Astrocyte (in vitro differentiated cells and primary cell): ENCODE measurements at regions not wholly inside any gene's neighbourhood (a gene's known extent, or its start where the extent isn't known, plus 50 kb on each side); places are given as distances from the start of the nearest gene placed in this dataset.

Experiments
- DNase-seq: peaks from one replicate; pipeline ENCODE4 v3.0.0-alpha.2; 2010; ENCODE audit warnings: low read depth
- FAIRE-seq: peaks from 2 replicates; lab custom pipeline; 2011; peaks lifted over from hg19 to GRCh38; lab: Jason Lieb, UNC
- H2AFZ ChIP-seq: 2 replicates; pipeline ENCODE4 v1.6.0; 2012; ENCODE audit warnings: low read depth, low read length, inconsistent platforms
- H3K27ac ChIP-seq: 2 replicates; pipeline ENCODE4 v1.5.1; 2011; ENCODE audit warnings: low read depth, low read length, inconsistent platforms
- H3K27me3 ChIP-seq: 2 replicates; pipeline ENCODE4 v1.6.0; 2011; ENCODE audit warnings: low read length, inconsistent platforms; ENCODE audit not compliant: insufficient read depth
- H3K36me3 ChIP-seq: 2 replicates; pipeline ENCODE4 v1.5.1; 2011; ENCODE audit warnings: low read length, inconsistent platforms; ENCODE audit not compliant: insufficient read depth
- H3K4me1 ChIP-seq: 2 replicates; pipeline ENCODE4 v1.5.1; 2011; ENCODE audit warnings: low read length, inconsistent platforms; ENCODE audit not compliant: insufficient read depth
- H3K4me2 ChIP-seq: 2 replicates; pipeline ENCODE4 v1.6.0; 2012; ENCODE audit warnings: low read length, inconsistent platforms
- H3K4me3 ChIP-seq: 2 replicates; pipeline ENCODE4 v1.5.1; 2011; ENCODE audit warnings: low read depth, mild to moderate bottlenecking, low read length, inconsistent platforms; ENCODE audit not compliant: insufficient read depth
- H3K79me2 ChIP-seq: 2 replicates; pipeline ENCODE4 v1.6.0; 2012; ENCODE audit warnings: mild to moderate bottlenecking, low read length, inconsistent platforms; ENCODE audit not compliant: insufficient read depth
- H3K9ac ChIP-seq: 2 replicates; pipeline ENCODE4 v1.6.0; 2012; ENCODE audit warnings: mild to moderate bottlenecking, low read length, inconsistent platforms
- H3K9me3 ChIP-seq: 2 replicates; pipeline ENCODE4 v1.5.1; 2012; ENCODE audit warnings: low read depth, mild to moderate bottlenecking, low read length, inconsistent platforms; ENCODE audit not compliant: insufficient read depth
- H4K20me1 ChIP-seq: 2 replicates; pipeline ENCODE4 v1.6.0; 2012; ENCODE audit warnings: low read length, inconsistent platforms; ENCODE audit not compliant: insufficient read depth
- H3K27ac Mint-ChIP-seq: one replicate; pipeline ENCODE4 v1.8.0; 2021; ENCODE audit warnings: mild to moderate bottlenecking, mixed read lengths; ENCODE audit not compliant: unreplicated experiment
- H3K27me3 Mint-ChIP-seq: one replicate; pipeline ENCODE4 v1.8.0; 2021; ENCODE audit warnings: low read depth, mixed read lengths; ENCODE audit not compliant: unreplicated experiment
- H3K36me3 Mint-ChIP-seq: one replicate; pipeline ENCODE4 v1.8.0; 2021; ENCODE audit warnings: low read depth, mixed read lengths; ENCODE audit not compliant: unreplicated experiment
- H3K4me1 Mint-ChIP-seq: one replicate; pipeline ENCODE4 v1.8.0; 2021; ENCODE audit warnings: low read depth, mixed read lengths; ENCODE audit not compliant: unreplicated experiment
- H3K4me3 Mint-ChIP-seq: one replicate; pipeline ENCODE4 v1.8.0; 2021; ENCODE audit warnings: mild to moderate bottlenecking, moderate library complexity, mixed read lengths; ENCODE audit not compliant: unreplicated experiment
- H3K9me3 Mint-ChIP-seq: one replicate; pipeline ENCODE4 v1.8.0; 2021; ENCODE audit warnings: mild to moderate bottlenecking, mixed read lengths; ENCODE audit not compliant: unreplicated experiment
- EZH2 ChIP-seq: IDR thresholded peaks from 2 replicates; pipeline ENCODE4 v1.6.1; 2012; ENCODE audit warnings: mild to moderate bottlenecking, low read length, inconsistent platforms; ENCODE audit not compliant: insufficient read depth
- TF ChIP-seq, protein P1 (sequence below): IDR thresholded peaks from 2 replicates; pipeline ENCODE4 v1.5.1; 2011; ENCODE audit warnings: low read depth, mild to moderate bottlenecking, inconsistent platforms, low read length, moderate library complexity; ENCODE audit not compliant: insufficient read depth

DNA sequence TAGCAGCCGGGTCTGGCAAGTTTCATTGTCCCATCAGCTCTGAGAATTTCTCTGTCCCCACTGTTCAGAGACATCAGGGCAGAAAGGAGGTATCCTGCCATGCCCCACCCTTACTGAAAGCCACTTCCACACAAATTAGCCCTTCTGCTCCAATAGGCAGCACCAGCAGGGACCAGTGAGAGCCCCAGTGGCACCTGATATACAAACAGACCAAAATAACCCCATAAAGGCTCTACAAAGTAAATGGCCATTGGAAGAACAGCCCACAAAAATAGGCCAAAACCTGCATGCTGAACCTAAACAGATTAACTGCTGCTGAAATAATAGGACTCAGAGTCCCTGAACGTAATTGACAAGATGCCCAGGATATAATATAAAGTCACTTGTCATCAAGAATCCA lies 199.9 kb downstream of the TMEM200A start:
- H3K27me3 ChIP-seq = no peaks in the 10 kb centered on the region
- H4K20me1 ChIP-seq = no peaks in the 10 kb centered on the region
- FAIRE-seq (no peak), DNase-seq (no peak)
- no peak overlapping the region for H3K4me3 Mint-ChIP-seq
- H3K9me3 Mint-ChIP-seq = peaks cover 4% of the 10 kb centered on the region
- no peaks in the 10 kb centered on the region for H3K79me2 ChIP-seq
- no peaks in the 10 kb centered on the region for H3K36me3 ChIP-seq
- H3K4me1 ChIP-seq = no peaks in the 10 kb centered on the region
- no peak overlapping the region for H3K27ac Mint-ChIP-seq
- H3K9me3 ChIP-seq = no peaks in the 10 kb centered on the region
- no peak overlapping the region for H3K4me2 ChIP-seq
- H3K27me3 Mint-ChIP-seq = peaks cover 2% of the 10 kb centered on the region
- H3K27ac ChIP-seq = no peak overlapping the region
- no peak overlapping the region for H3K4me3 ChIP-seq
- no peak overlapping the region for H3K9ac ChIP-seq
- no peak overlapping the region for H2AFZ ChIP-seq
- no peaks in the 10 kb centered on the region for H3K36me3 Mint-ChIP-seq
- peaks cover 1% of the 10 kb centered on the region for H3K4me1 Mint-ChIP-seq
- TF ChIP-seq, protein P1, sequence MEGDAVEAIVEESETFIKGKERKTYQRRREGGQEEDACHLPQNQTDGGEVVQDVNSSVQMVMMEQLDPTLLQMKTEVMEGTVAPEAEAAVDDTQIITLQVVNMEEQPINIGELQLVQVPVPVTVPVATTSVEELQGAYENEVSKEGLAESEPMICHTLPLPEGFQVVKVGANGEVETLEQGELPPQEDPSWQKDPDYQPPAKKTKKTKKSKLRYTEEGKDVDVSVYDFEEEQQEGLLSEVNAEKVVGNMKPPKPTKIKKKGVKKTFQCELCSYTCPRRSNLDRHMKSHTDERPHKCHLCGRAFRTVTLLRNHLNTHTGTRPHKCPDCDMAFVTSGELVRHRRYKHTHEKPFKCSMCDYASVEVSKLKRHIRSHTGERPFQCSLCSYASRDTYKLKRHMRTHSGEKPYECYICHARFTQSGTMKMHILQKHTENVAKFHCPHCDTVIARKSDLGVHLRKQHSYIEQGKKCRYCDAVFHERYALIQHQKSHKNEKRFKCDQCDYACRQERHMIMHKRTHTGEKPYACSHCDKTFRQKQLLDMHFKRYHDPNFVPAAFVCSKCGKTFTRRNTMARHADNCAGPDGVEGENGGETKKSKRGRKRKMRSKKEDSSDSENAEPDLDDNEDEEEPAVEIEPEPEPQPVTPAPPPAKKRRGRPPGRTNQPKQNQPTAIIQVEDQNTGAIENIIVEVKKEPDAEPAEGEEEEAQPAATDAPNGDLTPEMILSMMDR = no peak
- TF ChIP-seq EZH2 = no peak

GRCh38 chr6:130574146-130574545 lies 208.3 kb downstream of the TMEM200A start:
- FAIRE-seq = no peak
- Mint-ChIP-seq H3K27ac (no peak overlapping the region), H3K36me3 (no peaks in the 10 kb centered on the region), H3K9me3 (peaks cover 15% of the 10 kb centered on the region), H3K4me1 (peaks cover 3% of the 10 kb centered on the region), H3K4me3 (no peak overlapping the region), H3K27me3 (peaks cover 2% of the 10 kb centered on the region)
- Histone ChIP-seq H3K4me3 (no peak overlapping the region), H3K4me2 (no peak overlapping the region), H3K27ac (no peak overlapping the region), H3K36me3 (no peaks in the 10 kb centered on the region), H3K79me2 (no peaks in the 10 kb centered on the region), H3K27me3 (no peaks in the 10 kb centered on the region), H3K9me3 (no peaks in the 10 kb centered on the region), H4K20me1 (no peaks in the 10 kb centered on the region), H3K4me1 (no peaks in the 10 kb centered on the region), H2AFZ (no peak overlapping the region), H3K9ac (no peak overlapping the region)
- TF ChIP-seq, protein P1 = no peak
- TF ChIP-seq EZH2 = no peak
- no peak for DNase-seq

DNA sequence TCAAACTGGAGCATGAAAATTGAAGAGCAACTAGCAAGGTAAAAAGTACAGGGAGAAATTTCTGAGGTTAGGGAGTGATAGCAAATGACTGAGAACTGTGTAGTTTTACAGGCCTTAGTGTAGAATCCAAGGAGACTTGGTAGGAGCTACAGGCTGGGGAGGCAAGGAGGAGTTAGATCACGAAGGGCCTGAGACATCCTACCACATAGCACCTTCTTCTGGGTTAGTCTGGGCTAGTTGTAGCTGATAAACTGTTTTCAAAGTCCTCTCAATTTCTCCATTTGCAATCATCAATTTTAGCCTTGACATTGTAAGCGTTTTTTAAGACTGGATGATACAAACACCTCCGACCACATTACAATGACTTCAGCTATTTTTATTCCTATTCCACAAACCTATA lies 209.7 kb downstream of the TMEM200A start:
- H3K4me1 Mint-ChIP-seq = peaks cover 3% of the 10 kb centered on the region
- FAIRE-seq (no peak), DNase-seq (no peak)
- no peaks in the 10 kb centered on the region for H3K27me3 Mint-ChIP-seq
- Histone ChIP-seq H3K27ac (no peak overlapping the region), H3K4me3 (no peak overlapping the region), H2AFZ (no peak overlapping the region), H3K9me3 (no peaks in the 10 kb centered on the region), H4K20me1 (no peaks in the 10 kb centered on the region), H3K9ac (no peak overlapping the region), H3K36me3 (no peaks in the 10 kb centered on the region), H3K4me2 (no peak overlapping the region), H3K79me2 (no peaks in the 10 kb centered on the region), H3K4me1 (no peaks in the 10 kb centered on the region), H3K27me3 (no peaks in the 10 kb centered on the region)
- H3K27ac Mint-ChIP-seq = no peak overlapping the region
- TF ChIP-seq, protein P1 = no peak
- no peak for TF ChIP-seq EZH2
- H3K9me3 Mint-ChIP-seq = peaks cover 13% of the 10 kb centered on the region
- H3K36me3 Mint-ChIP-seq = no peaks in the 10 kb centered on the region
- no peak overlapping the region for H3K4me3 Mint-ChIP-seq
